DND-41 (cell line): ENCODE measurements at regions not wholly inside any gene's neighbourhood (a gene's known extent, or its start where the extent isn't known, plus 50 kb on each side); places are given as distances from the start of the nearest gene placed in this dataset.

Experiments
- ATAC-seq: fragments of 200-7000 bp; cut with Tn5 transposase; 3 replicates; pipeline ENCODE4 v1.9.1; 2021; ENCODE audit warnings: low read depth; ENCODE audit not compliant: insufficient read depth
- DNase-seq: peaks from one replicate; pipeline ENCODE4 v3.0.0-alpha.2; 2020
- H2AFZ ChIP-seq: 2 replicates; pipeline ENCODE4 v1.6.0; 2012; ENCODE audit warnings: low read depth, low read length
- H3K27ac ChIP-seq: 2 replicates; pipeline ENCODE4 v1.5.1; 2012; ENCODE audit warnings: low read length, inconsistent platforms
- H3K27me3 ChIP-seq: fragments of 200-600 bp; sonication (generic); 2 replicates; pipeline ENCODE4 v1.6.0; 2012; ENCODE audit warnings: low read length, mild to moderate bottlenecking, inconsistent platforms; ENCODE audit not compliant: insufficient read depth, poor library complexity
- H3K36me3 ChIP-seq: 2 replicates; pipeline ENCODE4 v1.5.1; 2012; ENCODE audit warnings: low read length, inconsistent platforms; ENCODE audit not compliant: insufficient read depth
- H3K4me1 ChIP-seq: 2 replicates; pipeline ENCODE4 v1.5.1; 2012; ENCODE audit warnings: mild to moderate bottlenecking, low read length; ENCODE audit not compliant: insufficient read depth
- H3K4me2 ChIP-seq: 2 replicates; pipeline ENCODE4 v1.6.0; 2012; ENCODE audit warnings: mild to moderate bottlenecking, moderate library complexity, low read length, inconsistent platforms; ENCODE audit not compliant: insufficient read depth
- H3K4me3 ChIP-seq, 2 experiments: fragments of 200-600 bp in 1 of 2; shearing (Covaris generic) in 1 of 2; 2 replicates each; pipeline ENCODE4 v1.5.1; 2012 to 2016; ENCODE audit warnings: inconsistent platforms in 2 of 2, low read length in 2 of 2, mild to moderate bottlenecking in 2 of 2, low read depth in 1 of 2, moderate library complexity in 1 of 2
- H3K79me2 ChIP-seq: 2 replicates; pipeline ENCODE4 v1.6.0; 2012; ENCODE audit warnings: low read length, inconsistent platforms; ENCODE audit not compliant: insufficient read depth
- H3K9ac ChIP-seq: 2 replicates; pipeline ENCODE4 v1.6.0; 2012; ENCODE audit warnings: low read depth, mild to moderate bottlenecking, inconsistent platforms, low read length, moderate library complexity
- H3K9me3 ChIP-seq: 2 replicates; pipeline ENCODE4 v1.5.1; 2012; ENCODE audit warnings: low read length, moderate library complexity, mild to moderate bottlenecking, inconsistent platforms; ENCODE audit not compliant: insufficient read depth, severe bottlenecking
- H4K20me1 ChIP-seq: 2 replicates; pipeline ENCODE4 v1.6.0; 2012; ENCODE audit warnings: low read length; ENCODE audit not compliant: insufficient read depth
- CTCF ChIP-seq: IDR thresholded peaks from 2 replicates; pipeline ENCODE4 v1.5.1; 2012; ENCODE audit warnings: borderline replicate concordance, low read length, moderate library complexity, mild to moderate bottlenecking; ENCODE audit not compliant: poor library complexity, severe bottlenecking; ENCODE audit errors: extremely low read depth
- EZH2 ChIP-seq: IDR thresholded peaks from 3 replicates; pipeline ENCODE4 v1.6.1; 2012; ENCODE audit warnings: borderline replicate concordance, low read depth, mild to moderate bottlenecking, moderate library complexity, low read length, inconsistent platforms; ENCODE audit not compliant: severe bottlenecking

GRCh38 chr18:37997695-37998094, 432.1 kb upstream of the CELF4 start:
- H3K9ac ChIP-seq = no peak overlapping the region
- no peak overlapping the region for H2AFZ ChIP-seq
- no peak for ATAC-seq
- H3K9me3 ChIP-seq = no peaks in the 10 kb centered on the region
- DNase-seq = no peak
- no peaks in the 10 kb centered on the region for H4K20me1 ChIP-seq
- no peak overlapping the region for H3K27ac ChIP-seq
- TF ChIP-seq EZH2 (no peak), CTCF (no peak)
- no peaks in the 10 kb centered on the region for H3K4me1 ChIP-seq
- no peaks in the 10 kb centered on the region for H3K79me2 ChIP-seq
- no peaks in the 10 kb centered on the region for H3K27me3 ChIP-seq
- no peak overlapping the region for H3K4me2 ChIP-seq
- H3K36me3 ChIP-seq = no peaks in the 10 kb centered on the region
- no peak overlapping the region for H3K4me3 ChIP-seq

DNA sequence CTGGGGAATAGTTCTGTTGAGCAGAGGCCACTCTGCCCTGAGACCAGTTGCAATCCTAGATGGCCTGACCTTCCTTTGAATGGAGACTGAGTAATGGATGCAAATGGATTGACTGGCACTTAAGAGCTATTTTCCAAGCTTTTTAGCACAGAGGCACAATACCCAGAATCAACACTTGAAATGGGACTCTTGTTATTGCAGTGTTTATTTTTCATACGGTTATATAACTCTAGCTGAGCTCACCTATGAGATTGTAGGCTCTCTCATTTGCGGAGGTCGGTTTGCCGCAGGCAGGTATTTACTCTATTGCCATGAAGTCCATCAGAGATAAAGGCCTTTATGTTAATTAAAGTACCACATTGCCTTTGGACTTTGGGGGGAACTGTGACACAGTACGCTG, 422.3 kb upstream of the CELF4 start:
- no peaks in the 10 kb centered on the region for H3K4me1 ChIP-seq
- no peak overlapping the region for H3K9ac ChIP-seq
- H3K27me3 ChIP-seq = no peaks in the 10 kb centered on the region
- H3K4me2 ChIP-seq = no peak overlapping the region
- DNase-seq (no peak), ATAC-seq (no peak)
- H4K20me1 ChIP-seq = no peaks in the 10 kb centered on the region
- no peak overlapping the region for H3K27ac ChIP-seq
- H3K36me3 ChIP-seq = no peaks in the 10 kb centered on the region
- H3K4me3 ChIP-seq = no peak overlapping the region
- H3K79me2 ChIP-seq = no peaks in the 10 kb centered on the region
- H3K9me3 ChIP-seq = no peaks in the 10 kb centered on the region
- no peak overlapping the region for H2AFZ ChIP-seq
- TF ChIP-seq CTCF = no peak
- no peak for TF ChIP-seq EZH2

DNA sequence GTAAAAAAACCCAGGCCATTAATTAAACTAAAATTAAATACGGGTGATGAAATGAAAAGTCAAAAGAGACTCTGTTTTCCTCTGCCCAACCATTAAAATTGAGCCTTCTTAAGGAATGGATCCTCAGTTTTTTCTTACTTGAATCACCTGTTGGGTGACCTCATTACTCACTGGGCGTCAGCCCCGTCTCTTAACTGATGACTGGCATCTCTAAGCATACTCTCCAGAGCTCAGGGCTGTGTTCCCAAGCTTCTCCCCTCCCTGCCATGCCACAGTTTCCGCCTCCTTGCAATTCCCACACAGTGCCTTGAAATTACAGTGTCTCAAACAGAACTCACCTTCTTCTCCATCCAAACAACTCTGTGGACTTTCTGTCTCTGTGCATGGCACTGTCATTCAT, 421.1 kb upstream of the CELF4 start:
- no peak for TF ChIP-seq CTCF
- no peak for TF ChIP-seq EZH2
- H3K9ac ChIP-seq = no peak overlapping the region
- no peak for ATAC-seq

DNA sequence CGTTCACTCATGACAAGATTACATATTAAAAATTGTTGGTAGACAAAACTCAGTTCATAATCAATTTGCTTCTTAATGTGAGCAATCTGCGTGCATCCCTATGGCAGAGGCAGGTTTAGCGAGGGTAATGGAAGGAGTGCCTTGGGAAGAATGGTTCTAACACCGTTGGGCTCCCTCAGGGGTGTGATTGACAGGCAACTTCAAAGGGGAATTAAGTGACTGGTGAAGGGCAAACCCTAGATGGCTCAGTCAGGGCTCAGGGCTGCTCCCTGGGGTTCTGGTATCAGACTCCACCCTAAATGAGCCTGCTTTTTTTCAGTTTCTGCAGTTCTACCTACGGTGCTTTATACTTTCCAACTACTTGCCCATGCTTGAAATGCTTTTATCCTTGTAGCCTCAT, 419.5 kb upstream of the CELF4 start:
- H3K36me3 ChIP-seq = no peaks in the 10 kb centered on the region
- H2AFZ ChIP-seq = no peak overlapping the region
- no peak overlapping the region for H3K4me3 ChIP-seq
- TF ChIP-seq EZH2 (no peak), CTCF (no peak)
- H3K9me3 ChIP-seq = no peaks in the 10 kb centered on the region
- DNase-seq (no peak), ATAC-seq (peak; percentile 33; the same call in 1 of the 3 replicates)
- H3K4me2 ChIP-seq = no peak overlapping the region
- H3K27ac ChIP-seq = no peak overlapping the region
- no peaks in the 10 kb centered on the region for H3K4me1 ChIP-seq
- H3K27me3 ChIP-seq = no peaks in the 10 kb centered on the region
- no peak overlapping the region for H3K9ac ChIP-seq
- H3K79me2 ChIP-seq = no peaks in the 10 kb centered on the region
- H4K20me1 ChIP-seq = no peaks in the 10 kb centered on the region

More for the DNA sequence above, 421.1 kb upstream of the CELF4 start:
- H3K36me3 ChIP-seq = no peaks in the 10 kb centered on the region
- no peaks in the 10 kb centered on the region for H3K79me2 ChIP-seq
- DNase-seq = no peak
- H3K27me3 ChIP-seq = no peaks in the 10 kb centered on the region
- H3K9me3 ChIP-seq = no peaks in the 10 kb centered on the region
- H3K4me1 ChIP-seq = no peaks in the 10 kb centered on the region
- H3K4me3 ChIP-seq = no peak overlapping the region
- H2AFZ ChIP-seq = no peak overlapping the region
- H3K27ac ChIP-seq = no peak overlapping the region
- H3K4me2 ChIP-seq = no peak overlapping the region
- no peaks in the 10 kb centered on the region for H4K20me1 ChIP-seq
